ENCODE measurements at regions not wholly inside any gene's neighbourhood (a gene's known extent, or its start where the extent isn't known, plus 50 kb on each side); places are given as distances from the start of the nearest gene placed in this dataset.
"Not testable (repeated sequence)": the region's sequence is repeated elsewhere in the genome, so short reads cannot be mapped to it uniquely, and the experiment has no call there.

DNA sequence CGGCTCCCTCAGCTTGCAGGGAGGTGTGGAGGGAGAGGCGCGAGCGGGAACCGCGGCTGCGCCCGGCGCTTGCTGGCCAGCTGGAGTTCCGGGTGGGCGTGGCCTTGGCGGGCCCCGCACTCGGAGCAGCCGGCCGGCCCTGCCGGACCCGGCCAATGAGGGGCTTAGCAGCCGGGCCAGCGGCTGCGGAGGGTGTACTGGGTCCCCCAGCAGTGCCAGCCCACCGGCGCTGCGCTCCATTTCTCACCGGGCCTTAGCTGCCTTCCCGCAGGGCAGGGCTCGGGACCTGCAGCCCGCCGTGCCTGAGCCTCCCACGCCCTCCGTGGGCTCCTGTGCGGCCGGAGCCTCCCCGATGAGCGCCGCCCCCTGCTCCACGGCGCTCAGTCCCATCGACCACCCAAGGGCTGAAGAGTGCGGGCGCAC is 206.0 kb downstream of the ZWINT start:
- POLR2A ChIA-PET (ENCODE audit: partially characterized antibody); H3K36me3 Mint-ChIP-seq; H3K9me3 ChIP-seq (ENCODE audit: control insufficient read depth in 1 of 2, low read length in 2 of 2); intact Hi-C loops (cut with micrococcal nuclease); H3K27me3 Mint-ChIP-seq; H3K4me3 ChIP-seq (ENCODE audit: low read length in 2 of 2); H3K4me1 ChIP-seq (ENCODE audit: insufficient read depth, low read length); H3K36me3 ChIP-seq (ENCODE audit: insufficient read depth, low read length); H3K27ac ChIP-seq (ENCODE audit: low read depth, low read length); H3K27ac Mint-ChIP-seq; H3K4me1 Mint-ChIP-seq; H3K4me3 Mint-ChIP-seq; CTCF ChIA-PET (ENCODE audit: partially characterized antibody); DNase-seq; H3K27me3 ChIP-seq (ENCODE audit: insufficient read depth, low read length): not testable (repeated sequence)
- H3K9me3 Mint-ChIP-seq: peaks cover 0 to 23% (median 5%) of the 10 kb centered on the region in 8 donors

- intact Hi-C loops (cut with micrococcal nuclease): no loop called here
- Histone ChIP-seq H3K36me3 (ENCODE audit: insufficient read depth, low read length) (no peaks in the 10 kb centered on the region), H3K27me3 (ENCODE audit: insufficient read depth, low read length) (no peaks in the 10 kb centered on the region), H3K27ac (ENCODE audit: low read depth, low read length) (no peak overlapping the region), H3K9me3 (ENCODE audit: control insufficient read depth in 1 of 2, low read length in 2 of 2) (no peaks in the 10 kb centered on the region), H3K4me1 (ENCODE audit: insufficient read depth, low read length) (no peaks in the 10 kb centered on the region), H3K4me3 (ENCODE audit: low read length in 2 of 2) (no peak overlapping the region)
- DNase-seq: no peak
- ChIA-PET POLR2A (ENCODE audit: partially characterized antibody) (no interaction called here), CTCF (ENCODE audit: partially characterized antibody) (no interaction called here)
- Mint-ChIP-seq H3K4me1 (no peaks in the 10 kb centered on the region), H3K9me3 (peaks cover 2 to 21% (median 8%) of the 10 kb centered on the region in 8 donors), H3K4me3 (no peak overlapping the region), H3K27ac (no peak overlapping the region), H3K36me3 (no peaks in the 10 kb centered on the region), H3K27me3 (no peaks in the 10 kb centered on the region)
These were observed 214.3 kb downstream of the ZWINT start for GRCh38 chr10:56146806-56147205.

GRCh38 chr10:56142092-56142728 is 218.8 kb downstream of the ZWINT start:
- no peaks in the 10 kb centered on the region for H3K4me1 Mint-ChIP-seq
- DNase-seq: no peak
- peaks cover 0 to 3% of the 10 kb centered on the region in 2 donors for H3K9me3 ChIP-seq (ENCODE audit: control insufficient read depth in 1 of 2, low read length in 2 of 2)
- no peaks in the 10 kb centered on the region for H3K36me3 Mint-ChIP-seq
- H3K4me3 Mint-ChIP-seq: no peak overlapping the region
- H3K27me3 Mint-ChIP-seq: no peaks in the 10 kb centered on the region
- POLR2A ChIA-PET (ENCODE audit: partially characterized antibody): interaction anchor here (0.6 kb wide), 1 partner anchor 103 kb away, joined by 5 read pairs; no protein-coding TSS in a partner anchor
- H3K4me1 ChIP-seq (ENCODE audit: insufficient read depth, low read length): no peaks in the 10 kb centered on the region
- H3K9me3 Mint-ChIP-seq: peaks cover 0 to 9% (median 4%) of the 10 kb centered on the region in 8 donors
- no peak overlapping the region for H3K27ac Mint-ChIP-seq
- CTCF ChIA-PET (ENCODE audit: partially characterized antibody): no interaction called here
- no peaks in the 10 kb centered on the region for H3K36me3 ChIP-seq (ENCODE audit: insufficient read depth, low read length)
- H3K4me3 ChIP-seq (ENCODE audit: low read length in 2 of 2): no peak overlapping the region
- no peak overlapping the region for H3K27ac ChIP-seq (ENCODE audit: low read depth, low read length)
- no peaks in the 10 kb centered on the region for H3K27me3 ChIP-seq (ENCODE audit: insufficient read depth, low read length)
- intact Hi-C loops (cut with micrococcal nuclease): no loop called here

- Histone ChIP-seq H3K27ac (ENCODE audit: low read depth, low read length) (no peak overlapping the region), H3K27me3 (ENCODE audit: insufficient read depth, low read length) (no peaks in the 10 kb centered on the region), H3K4me1 (ENCODE audit: insufficient read depth, low read length) (no peaks in the 10 kb centered on the region), H3K4me3 (ENCODE audit: low read length in 2 of 2) (no peak overlapping the region), H3K9me3 (ENCODE audit: control insufficient read depth in 1 of 2, low read length in 2 of 2) (peaks cover 0 to 3% of the 10 kb centered on the region in 2 donors), H3K36me3 (ENCODE audit: insufficient read depth, low read length) (no peaks in the 10 kb centered on the region)
- Mint-ChIP-seq H3K36me3 (no peaks in the 10 kb centered on the region), H3K9me3 (peaks cover 0 to 11% (median 2%) of the 10 kb centered on the region in 8 donors), H3K4me3 (no peak overlapping the region), H3K27me3 (no peaks in the 10 kb centered on the region), H3K4me1 (no peaks in the 10 kb centered on the region), H3K27ac (no peak overlapping the region)
- DNase-seq: no peak
- ChIA-PET POLR2A (ENCODE audit: partially characterized antibody) (no interaction called here), CTCF (ENCODE audit: partially characterized antibody) (no interaction called here)
- intact Hi-C loops (cut with micrococcal nuclease): no loop called here
These were observed 221.7 kb downstream of the ZWINT start for GRCh38 chr10:56139405-56139804.

- peaks cover 0 to 7% (median 1%) of the 10 kb centered on the region in 8 donors for H3K9me3 Mint-ChIP-seq
- no peaks in the 10 kb centered on the region for H3K27me3 ChIP-seq (ENCODE audit: insufficient read depth, low read length)
- no peaks in the 10 kb centered on the region for H3K27me3 Mint-ChIP-seq
- DNase-seq: no peak
- H3K27ac ChIP-seq (ENCODE audit: low read depth, low read length): no peak overlapping the region
- no peaks in the 10 kb centered on the region for H3K36me3 ChIP-seq (ENCODE audit: insufficient read depth, low read length)
- H3K4me1 ChIP-seq (ENCODE audit: insufficient read depth, low read length): no peaks in the 10 kb centered on the region
- intact Hi-C loops (cut with micrococcal nuclease): no loop called here
- H3K4me3 ChIP-seq (ENCODE audit: low read length in 2 of 2): no peak overlapping the region
- no peak overlapping the region for H3K27ac Mint-ChIP-seq
- no peaks in the 10 kb centered on the region for H3K4me1 Mint-ChIP-seq
- ChIA-PET CTCF (ENCODE audit: partially characterized antibody) (no interaction called here), POLR2A (ENCODE audit: partially characterized antibody) (no interaction called here)
- no peak overlapping the region for H3K4me3 Mint-ChIP-seq
- peaks cover 0 to 3% of the 10 kb centered on the region in 2 donors for H3K9me3 ChIP-seq (ENCODE audit: control insufficient read depth in 1 of 2, low read length in 2 of 2)
- H3K36me3 Mint-ChIP-seq: no peaks in the 10 kb centered on the region
These were observed 225.2 kb downstream of the ZWINT start for GRCh38 chr10:56135828-56136227.

DNA sequence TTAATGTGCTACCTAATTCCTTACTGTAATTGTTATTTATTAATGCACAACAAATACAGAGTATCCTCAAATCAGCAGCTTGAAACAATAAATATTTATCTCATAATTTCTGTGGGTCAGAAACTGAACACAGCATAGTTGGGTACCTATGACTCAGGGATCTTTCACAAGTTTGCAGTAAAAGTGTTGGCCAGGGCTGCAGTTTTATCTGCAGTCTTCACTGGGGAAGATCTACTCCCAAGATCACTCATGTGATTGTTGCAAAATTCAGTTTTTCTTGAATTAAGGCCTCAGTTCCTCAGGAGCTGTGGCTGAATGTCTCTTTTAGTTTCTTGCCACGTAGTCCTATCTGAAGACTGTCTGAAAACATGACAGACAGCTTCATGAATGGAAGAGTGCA is 237.8 kb downstream of the ZWINT start:
- Mint-ChIP-seq H3K4me3 (no peak overlapping the region), H3K27ac (no peak overlapping the region), H3K4me1 (no peaks in the 10 kb centered on the region), H3K9me3 (peaks cover 0 to 14% (median 4%) of the 10 kb centered on the region in 8 donors), H3K27me3 (no peaks in the 10 kb centered on the region), H3K36me3 (no peaks in the 10 kb centered on the region)
- no peaks in the 10 kb centered on the region for H3K4me1 ChIP-seq (ENCODE audit: insufficient read depth, low read length)
- H3K36me3 ChIP-seq (ENCODE audit: insufficient read depth, low read length): no peaks in the 10 kb centered on the region
- DNase-seq: no peak
- no peak overlapping the region for H3K27ac ChIP-seq (ENCODE audit: low read depth, low read length)
- intact Hi-C loops (cut with micrococcal nuclease): no loop called here
- H3K4me3 ChIP-seq (ENCODE audit: low read length in 2 of 2): no peak overlapping the region
- H3K27me3 ChIP-seq (ENCODE audit: insufficient read depth, low read length): no peaks in the 10 kb centered on the region
- ChIA-PET CTCF (ENCODE audit: partially characterized antibody) (no interaction called here), POLR2A (ENCODE audit: partially characterized antibody) (no interaction called here)
- no peaks in the 10 kb centered on the region for H3K9me3 ChIP-seq (ENCODE audit: control insufficient read depth in 1 of 2, low read length in 2 of 2)

- Histone ChIP-seq H3K36me3 (ENCODE audit: insufficient read depth, low read length) (no peaks in the 10 kb centered on the region), H3K9me3 (ENCODE audit: control insufficient read depth in 1 of 2, low read length in 2 of 2) (no peaks in the 10 kb centered on the region), H3K4me1 (ENCODE audit: insufficient read depth, low read length) (no peaks in the 10 kb centered on the region), H3K27me3 (ENCODE audit: insufficient read depth, low read length) (no peaks in the 10 kb centered on the region), H3K4me3 (ENCODE audit: low read length in 2 of 2) (no peak overlapping the region), H3K27ac (ENCODE audit: low read depth, low read length) (no peak overlapping the region)
- ChIA-PET POLR2A (ENCODE audit: partially characterized antibody) (no interaction called here), CTCF (ENCODE audit: partially characterized antibody) (no interaction called here)
- Mint-ChIP-seq H3K9me3 (peaks cover 0 to 12% (median under 1%) of the 10 kb centered on the region in 8 donors), H3K36me3 (no peaks in the 10 kb centered on the region), H3K4me3 (no peak overlapping the region), H3K4me1 (no peaks in the 10 kb centered on the region), H3K27me3 (no peaks in the 10 kb centered on the region), H3K27ac (no peak overlapping the region)
- intact Hi-C loops (cut with micrococcal nuclease): no loop called here
- DNase-seq: no peak
These were observed 244.4 kb downstream of the ZWINT start for GRCh38 chr10:56116684-56117083.

- H3K9me3 Mint-ChIP-seq: peaks cover 0 to 13% (median 8%) of the 10 kb centered on the region in 8 donors
- peak in 1 of 5 donors; percentile 34 for DNase-seq
- CTCF ChIA-PET (ENCODE audit: partially characterized antibody): no interaction called here
- no peaks in the 10 kb centered on the region for H3K36me3 ChIP-seq (ENCODE audit: insufficient read depth, low read length)
- no peaks in the 10 kb centered on the region for H3K4me1 ChIP-seq (ENCODE audit: insufficient read depth, low read length)
- no peaks in the 10 kb centered on the region for H3K9me3 ChIP-seq (ENCODE audit: control insufficient read depth in 1 of 2, low read length in 2 of 2)
- no peak overlapping the region for H3K4me3 ChIP-seq (ENCODE audit: low read length in 2 of 2)
- POLR2A ChIA-PET (ENCODE audit: partially characterized antibody): no interaction called here
- no peak overlapping the region for H3K27ac ChIP-seq (ENCODE audit: low read depth, low read length)
- intact Hi-C loops (cut with micrococcal nuclease): no loop called here
- no peaks in the 10 kb centered on the region for H3K27me3 ChIP-seq (ENCODE audit: insufficient read depth, low read length)
- H3K4me3 Mint-ChIP-seq: no peak overlapping the region
- no peaks in the 10 kb centered on the region for H3K36me3 Mint-ChIP-seq
- no peaks in the 10 kb centered on the region for H3K4me1 Mint-ChIP-seq
- no peak overlapping the region for H3K27ac Mint-ChIP-seq
- H3K27me3 Mint-ChIP-seq: no peaks in the 10 kb centered on the region
These were observed 251.6 kb downstream of the ZWINT start for GRCh38 chr10:56109454-56109853.
